Activated CD8-positive, alpha-beta memory T cell treated with anti-CD3 and anti-CD28 coated beads, Interleukin-2, amount 50 U/mL, for 4 hours (primary cell): ENCODE measurements at regions not wholly inside any gene's neighbourhood (a gene's known extent, or its start where the extent isn't known, plus 50 kb on each side); places are given as distances from the start of the nearest gene placed in this dataset.
"Not testable (repeated sequence)": the region's sequence is repeated elsewhere in the genome, so short reads cannot be mapped to it uniquely, and the experiment has no call there.

Experiments
- DNase-seq: peaks from one replicate; pipeline ENCODE4 v3.0.0-alpha.2; 2020

DNA sequence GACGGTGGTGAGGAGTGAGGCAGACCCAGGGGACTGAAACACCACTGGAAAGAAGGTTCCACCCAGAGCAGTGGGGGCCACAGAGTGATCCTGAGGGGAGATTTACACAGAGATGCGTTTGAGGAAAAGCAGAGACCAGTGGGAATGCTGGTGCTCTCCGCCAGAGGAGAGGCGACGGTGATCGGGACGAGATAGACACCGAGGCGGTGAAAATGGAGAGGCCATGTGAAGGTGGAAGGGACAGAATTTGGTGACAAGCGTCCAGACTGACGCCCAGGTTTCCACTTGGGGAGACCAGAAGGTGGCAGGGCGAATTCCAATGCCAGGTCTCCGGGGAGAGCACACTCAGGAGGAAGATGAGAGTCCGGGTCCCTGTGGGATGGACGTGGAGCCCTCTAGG lies 374.8 kb downstream of the CNTNAP3B start:
- DNase-seq = not testable (repeated sequence)

DNA sequence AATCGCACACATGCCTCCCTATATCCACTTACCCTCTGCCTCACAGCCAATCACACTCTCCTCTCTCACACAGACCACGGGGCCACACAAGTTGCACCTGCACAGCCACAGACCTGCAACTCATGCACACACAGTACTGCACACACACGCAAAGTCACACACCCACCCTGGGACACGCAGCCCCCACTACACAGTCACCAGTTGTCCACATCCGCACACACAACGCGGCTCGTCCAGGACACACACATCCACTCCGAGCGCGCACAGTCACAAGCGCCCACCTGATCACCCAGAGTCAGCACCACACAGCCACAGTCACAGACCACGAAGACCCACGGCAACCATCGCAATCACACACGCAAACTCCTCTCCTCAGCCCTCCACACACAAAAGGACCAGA lies 387.3 kb downstream of the CNTNAP3B start:
- not testable (repeated sequence) for DNase-seq

DNA sequence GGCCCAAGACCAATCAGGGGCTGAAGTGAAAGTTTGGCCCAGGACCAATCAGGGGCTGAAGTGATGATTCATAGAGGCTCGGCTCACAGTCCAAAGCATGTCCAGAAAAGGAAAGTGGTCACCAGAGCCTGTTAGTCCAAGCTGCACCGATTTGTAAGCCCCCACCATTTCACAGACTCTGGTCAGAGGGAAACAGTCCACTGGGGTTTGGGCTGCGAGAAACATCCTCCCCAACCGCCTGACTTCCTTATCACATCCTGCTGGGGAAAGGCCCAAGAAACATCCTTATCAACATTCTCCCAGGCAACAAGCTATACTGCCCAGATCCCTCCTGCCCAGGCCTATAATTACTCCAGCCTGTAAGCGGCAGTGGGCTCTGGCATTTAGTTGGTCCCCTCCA lies 388.1 kb downstream of the CNTNAP3B start:
- not testable (repeated sequence) for DNase-seq

DNA sequence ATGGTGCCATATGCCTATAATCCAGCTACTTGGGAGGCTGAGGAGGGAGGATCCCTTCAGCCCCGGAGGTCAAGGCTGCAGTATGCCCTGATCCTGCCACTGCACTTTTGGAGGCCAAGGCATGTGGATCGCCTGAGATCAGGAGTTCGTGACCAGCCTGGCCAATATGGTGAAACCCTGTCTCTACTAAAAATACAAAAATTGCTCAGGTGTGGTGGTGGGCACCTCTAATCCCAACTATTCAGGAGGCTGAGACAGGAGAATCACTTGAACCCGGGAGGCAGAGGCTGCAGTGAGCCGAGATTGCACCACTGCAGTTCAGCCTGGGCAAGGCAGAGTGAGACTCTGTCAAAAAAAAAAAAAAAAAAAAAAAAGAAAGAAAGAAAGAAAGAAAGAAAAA lies 390.5 kb downstream of the CNTNAP3B start:
- DNase-seq = not testable (repeated sequence)

DNA sequence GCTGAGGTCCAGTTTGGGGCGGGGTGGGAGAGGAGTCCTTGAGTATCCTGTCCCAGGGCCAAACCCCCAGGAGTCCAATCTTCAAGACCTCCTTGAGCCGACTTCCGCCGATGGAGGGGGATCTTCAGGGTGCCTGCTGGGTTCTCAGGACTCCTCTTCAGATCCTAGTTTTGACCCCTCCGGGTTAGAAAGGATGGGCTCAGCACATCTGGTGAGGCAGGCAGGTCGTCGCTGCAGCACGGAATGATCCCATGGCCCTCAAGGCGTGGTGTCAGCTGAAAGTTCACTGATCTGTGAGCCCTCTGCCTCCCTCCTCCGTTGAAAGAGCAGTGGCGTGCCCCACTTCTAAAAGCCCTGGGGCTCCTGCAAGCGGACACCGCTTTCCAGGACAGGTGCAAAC lies 430.0 kb downstream of the CNTNAP3B start:
- DNase-seq = not testable (repeated sequence)

DNA sequence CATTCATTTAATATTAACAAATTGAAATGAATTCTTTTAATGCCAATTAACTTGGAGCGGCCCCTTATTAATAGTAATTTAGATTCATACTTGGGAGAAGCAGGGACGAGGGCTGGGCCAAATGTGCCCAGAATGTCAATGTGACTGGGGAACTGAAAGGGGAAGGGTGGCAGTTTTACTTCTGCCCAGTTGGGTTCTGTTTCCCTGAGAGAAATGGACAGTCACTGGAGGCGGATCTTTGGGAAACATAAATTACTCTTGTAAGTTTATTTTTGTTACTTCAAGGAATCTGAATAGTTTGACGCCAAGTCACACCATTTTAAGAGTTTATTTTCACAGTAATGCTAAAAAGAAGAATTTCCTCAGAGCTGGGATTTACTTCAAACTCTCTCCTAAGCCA lies 432.1 kb downstream of the CNTNAP3B start:
- not testable (repeated sequence) for DNase-seq

DNA sequence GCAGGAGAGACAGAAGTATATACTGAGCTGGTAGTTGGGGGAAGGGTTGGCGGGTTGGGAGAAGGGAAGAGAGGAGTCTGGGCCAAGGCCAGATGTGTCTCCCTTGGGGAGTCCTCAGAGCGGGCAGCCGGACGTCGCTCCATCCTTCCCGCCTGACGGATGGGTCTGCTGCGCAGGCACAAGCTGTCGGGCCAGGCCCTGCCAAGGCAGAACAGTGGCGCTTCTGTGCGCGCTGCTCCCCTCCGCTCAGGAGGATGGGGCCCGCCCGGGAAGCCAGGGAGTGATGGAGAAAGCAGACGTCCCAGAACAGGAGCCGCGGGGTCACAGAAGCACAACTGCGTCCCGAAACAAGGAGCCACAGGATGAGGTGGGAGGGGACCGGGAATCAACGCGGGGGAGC lies 449.9 kb downstream of the CNTNAP3B start:
- DNase-seq = not testable (repeated sequence)

DNA sequence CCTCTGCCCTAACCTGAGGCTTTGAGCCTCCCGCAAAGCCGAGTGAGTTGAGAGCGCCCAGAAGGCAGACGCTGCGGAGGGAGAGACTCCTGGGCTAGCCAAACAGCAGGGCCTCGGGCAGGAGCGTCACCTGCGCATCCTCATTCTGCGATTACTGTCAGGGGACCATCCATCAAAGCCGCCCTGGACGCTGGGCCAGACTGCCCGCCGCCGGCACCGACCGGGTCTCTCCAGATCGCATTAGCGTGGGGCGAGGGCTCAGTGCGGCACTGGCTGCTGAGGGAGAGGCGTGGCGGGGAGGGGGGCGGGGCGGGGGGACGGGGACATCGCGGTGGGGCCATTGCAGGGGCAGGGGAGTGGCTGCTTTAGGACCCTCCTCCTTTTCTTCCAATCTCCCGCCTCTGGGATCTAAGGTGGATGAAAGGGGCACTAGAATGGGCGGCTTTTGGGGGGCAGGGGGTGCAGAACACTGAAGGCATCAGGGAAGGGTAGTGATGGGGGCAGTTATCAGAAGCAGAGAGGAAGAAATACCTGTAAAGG lies 465.7 kb downstream of the CNTNAP3B start:
- DNase-seq = not testable (repeated sequence)

DNA sequence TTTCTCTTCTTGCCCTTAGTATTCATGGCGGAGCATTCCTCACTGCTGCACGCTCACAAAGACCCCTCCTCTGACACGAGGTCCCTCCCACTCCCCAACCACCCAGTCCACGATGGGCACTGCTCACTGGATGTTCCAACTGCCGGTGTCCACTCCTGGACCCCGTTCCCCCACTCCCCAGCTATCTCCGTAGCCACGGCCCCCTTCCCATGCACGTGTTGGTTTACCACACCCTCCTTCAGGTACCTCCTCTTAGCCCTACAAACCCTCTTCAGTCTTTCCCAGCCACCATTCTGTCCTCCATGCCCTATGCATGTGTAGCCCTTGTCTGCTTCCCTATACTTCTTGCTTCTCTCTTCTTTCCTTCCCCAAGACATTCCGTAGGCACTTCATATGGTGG lies 469.6 kb upstream of the ZNG1F start:
- not testable (repeated sequence) for DNase-seq

DNA sequence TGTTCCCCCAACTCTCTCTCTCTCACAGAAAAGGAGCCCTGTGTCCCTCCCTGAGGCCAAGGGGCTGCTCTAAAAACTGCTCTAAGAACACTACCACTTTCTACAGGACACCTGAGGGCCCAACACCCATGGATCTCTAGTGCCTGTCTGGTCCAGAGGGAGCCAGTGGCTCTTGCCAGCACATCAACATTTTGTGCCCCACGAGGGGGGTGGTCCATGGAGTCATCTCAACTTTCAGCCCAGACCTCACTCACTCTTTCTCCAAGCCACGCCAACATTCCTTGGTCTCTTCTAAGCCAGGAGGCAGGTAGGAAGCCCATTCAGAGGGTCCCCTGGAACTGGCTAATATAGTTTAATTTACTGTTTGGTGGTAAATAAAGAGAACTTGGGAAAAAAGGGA lies 469.0 kb upstream of the ZNG1F start:
- DNase-seq = not testable (repeated sequence)

DNA sequence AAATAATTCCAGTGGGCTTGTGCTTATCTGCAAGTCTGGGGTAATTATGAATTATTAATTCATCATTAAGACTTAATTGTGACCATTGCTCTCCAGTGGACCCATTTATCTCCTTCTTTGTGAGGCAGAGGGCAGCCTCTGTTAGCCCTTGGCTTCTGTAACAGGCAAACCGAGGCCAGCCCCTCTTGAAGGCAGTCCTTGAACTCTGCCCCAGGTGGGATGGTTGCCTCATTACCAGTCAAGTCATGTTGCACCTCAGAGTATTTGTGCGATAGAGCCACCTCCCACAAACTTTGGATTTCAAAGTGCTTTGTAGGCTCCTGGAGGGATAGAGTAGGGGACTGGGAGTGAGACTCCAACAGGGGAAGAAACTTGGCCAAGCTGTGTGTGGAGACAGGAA lies 468.0 kb upstream of the ZNG1F start:
- not testable (repeated sequence) for DNase-seq

DNA sequence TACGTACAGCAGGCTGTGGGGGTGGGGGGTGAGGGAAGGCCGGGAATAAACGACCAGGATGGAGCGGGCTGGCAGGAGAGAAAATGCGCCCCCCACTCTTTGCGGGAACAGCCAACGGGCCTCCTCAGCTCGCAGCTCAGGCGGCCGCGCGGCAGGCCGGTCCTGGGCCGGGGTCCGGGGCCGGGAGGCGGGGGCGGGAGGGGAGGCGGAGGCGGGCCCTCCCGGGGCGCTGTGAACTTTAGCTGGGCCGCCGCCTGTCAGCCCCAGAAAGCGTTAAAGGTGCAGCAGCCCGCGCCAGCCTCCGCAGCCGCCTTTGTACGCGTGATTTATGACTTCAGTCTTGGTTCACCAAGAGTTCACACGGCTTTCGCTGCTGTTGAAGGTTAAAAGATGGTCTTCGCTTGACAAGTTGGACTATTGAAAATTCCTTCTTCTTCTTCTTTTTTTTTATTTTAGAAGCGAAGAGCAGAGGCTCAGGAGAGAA lies 466.0 kb upstream of the ZNG1F start:
- DNase-seq = peak; percentile 24

DNA sequence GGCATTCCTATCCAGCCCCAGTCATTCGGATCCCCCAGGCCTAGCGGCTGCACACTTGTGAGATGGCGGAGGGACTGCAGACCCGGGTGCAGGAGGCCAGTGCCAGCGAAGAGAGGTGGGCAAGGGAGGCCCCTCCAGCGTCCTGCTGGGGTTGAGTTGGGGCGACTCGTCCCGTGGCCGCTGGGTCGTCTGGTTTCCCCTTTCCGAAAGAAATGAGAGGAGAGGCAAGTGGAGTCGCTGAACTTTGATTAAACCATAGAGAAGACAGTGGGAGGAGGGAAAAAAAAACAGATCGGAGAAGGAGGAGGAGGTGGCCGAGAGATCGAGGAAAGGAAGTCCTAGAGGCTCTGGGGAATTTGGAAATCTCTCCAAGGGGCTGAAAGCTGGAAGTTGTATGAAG lies 465.2 kb upstream of the ZNG1F start:
- DNase-seq = not testable (repeated sequence)

DNA sequence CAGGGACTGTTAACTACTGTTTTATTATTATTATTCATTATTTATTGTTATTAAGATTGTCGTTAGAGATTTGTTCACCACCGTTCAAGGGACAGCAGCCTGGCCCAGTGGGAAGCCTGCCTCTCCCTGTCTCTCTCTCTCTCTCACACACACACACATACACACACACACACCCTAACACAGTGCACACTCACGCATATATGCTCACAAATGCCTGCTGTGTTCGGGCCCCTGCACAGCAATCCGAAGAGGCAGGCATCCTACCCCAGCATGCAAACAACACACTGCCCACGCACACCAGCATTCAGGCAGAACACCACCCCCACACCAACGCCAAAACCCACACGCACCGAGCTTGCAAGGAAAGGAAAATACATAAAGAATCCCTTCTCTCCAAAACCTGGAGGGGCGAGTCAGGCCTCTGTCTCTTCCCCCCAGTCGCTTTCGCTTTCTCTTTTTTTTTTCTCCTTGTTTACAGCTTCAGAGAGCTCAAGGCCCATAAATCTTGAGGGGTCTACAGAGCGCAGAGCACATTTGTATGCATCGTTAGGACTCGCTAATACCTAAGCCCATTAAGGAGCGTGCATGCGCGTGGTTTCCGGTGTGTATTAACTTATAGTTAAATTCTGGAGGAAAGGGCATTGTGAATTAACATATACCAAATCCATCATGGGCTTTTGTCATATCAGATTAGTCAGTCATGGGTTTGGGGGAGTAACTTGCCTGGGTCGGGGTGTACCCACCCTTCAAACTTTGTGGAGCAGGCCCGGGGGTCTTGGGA lies 464.6 kb upstream of the ZNG1F start:
- not testable (repeated sequence) for DNase-seq

DNA sequence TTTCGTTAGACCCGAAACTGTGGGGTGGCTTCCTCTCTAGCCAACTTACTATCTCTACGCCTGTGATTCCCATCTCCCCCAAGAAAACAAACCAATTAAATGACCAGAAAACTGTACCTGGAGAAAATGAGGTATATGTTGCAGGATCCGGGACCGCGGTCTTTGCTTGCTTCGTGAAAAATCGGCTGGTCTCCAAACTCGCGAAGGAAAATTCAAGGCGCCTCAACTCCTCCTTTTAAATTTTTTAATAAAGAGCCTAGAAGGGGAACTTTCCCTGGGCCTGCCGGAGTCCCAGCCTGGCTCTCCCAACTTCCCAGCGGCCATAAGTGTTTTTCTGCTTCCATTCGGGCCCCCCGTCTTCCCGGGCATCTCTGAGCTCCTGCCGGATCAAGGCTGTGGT lies 463.7 kb upstream of the ZNG1F start:
- DNase-seq = not testable (repeated sequence)

DNA sequence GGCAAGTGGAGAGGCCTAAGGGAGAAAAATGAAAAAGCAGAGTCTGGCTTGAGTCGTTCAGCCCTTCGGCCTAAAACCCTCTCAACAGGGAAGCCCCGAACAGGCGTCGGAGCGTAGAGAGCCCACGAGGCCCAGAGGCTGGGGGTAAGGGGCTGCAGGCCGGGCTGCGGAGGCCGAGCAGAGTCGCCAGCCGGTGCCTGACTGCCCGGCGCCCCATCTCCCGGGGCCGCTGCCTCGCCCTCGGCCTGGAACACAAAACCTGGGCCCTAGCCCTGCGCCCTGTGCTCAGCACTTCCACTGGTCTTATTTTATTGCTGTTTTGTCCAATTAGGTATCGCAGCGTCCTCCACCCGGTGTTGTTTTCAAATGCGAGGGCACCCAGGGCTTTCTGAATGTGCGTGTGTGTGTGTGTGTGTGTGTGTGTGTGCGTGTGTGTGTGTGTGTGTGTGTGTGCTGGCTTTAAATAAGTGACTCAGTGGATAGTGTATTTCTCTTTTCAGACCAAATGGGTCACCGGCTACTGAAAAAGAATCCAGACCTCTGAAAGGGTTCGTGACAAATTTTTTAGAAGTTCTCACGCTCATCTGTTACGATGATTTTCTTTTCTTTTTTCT lies 463.1 kb upstream of the ZNG1F start:
- not testable (repeated sequence) for DNase-seq

DNA sequence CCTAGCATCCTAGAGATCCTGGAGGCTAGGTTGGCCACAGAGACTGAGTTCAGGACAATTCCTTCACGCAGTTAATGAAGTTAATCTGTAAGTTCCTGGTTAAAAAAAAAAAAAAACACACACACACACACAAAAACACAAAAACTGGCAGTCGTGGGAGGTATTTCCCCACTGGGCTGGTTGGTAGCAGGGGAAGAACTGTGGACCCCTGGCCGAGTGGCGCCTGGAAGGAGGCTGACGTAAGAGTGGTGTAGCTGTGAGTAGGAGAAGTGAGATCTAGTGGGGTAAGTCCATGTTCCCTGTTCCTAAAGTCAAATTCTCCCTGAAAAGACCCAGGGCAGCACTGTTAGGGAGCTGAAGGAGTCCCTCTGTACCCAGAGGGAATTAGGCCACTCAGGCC lies 461.0 kb upstream of the ZNG1F start:
- not testable (repeated sequence) for DNase-seq

DNA sequence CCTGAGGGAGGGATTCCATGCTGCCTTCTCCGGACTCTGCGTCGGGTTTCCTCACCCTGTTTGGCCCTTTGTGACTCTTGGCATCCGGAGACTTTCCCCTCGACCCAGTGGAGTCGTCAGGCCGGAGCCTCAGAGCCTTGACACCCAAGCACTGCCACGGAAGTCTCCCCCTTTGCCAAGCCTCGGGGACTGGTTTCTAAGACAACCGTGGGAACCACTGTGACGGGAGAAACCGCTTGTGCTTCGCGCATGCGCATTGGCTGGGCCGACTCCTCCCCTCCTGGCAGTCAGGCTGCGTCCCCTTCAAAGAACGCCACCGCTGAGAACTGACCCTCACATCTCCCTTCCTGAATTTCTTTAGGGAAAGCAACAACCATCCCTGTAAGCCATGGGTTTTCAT lies 459.4 kb upstream of the ZNG1F start:
- not testable (repeated sequence) for DNase-seq

DNA sequence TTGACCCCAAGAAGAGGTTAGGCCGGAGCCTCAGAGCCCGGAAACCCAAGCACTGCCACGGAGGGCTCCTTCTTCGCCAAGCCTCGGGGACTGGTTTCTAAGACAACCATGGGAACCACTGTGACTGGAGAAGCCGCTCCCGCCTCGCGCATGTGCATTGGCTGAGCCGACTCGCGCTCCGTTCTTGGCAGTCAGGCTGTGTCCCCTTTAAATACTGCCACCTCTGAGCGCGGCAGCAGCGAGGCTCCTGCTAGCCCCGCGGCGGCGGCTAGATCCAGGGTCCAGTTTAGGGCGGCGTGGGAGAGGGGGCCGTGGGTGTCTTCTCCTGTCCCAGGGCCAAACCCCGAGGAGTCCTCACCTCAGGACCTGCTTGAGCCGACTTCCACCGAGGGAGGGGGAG lies 457.1 kb upstream of the ZNG1F start:
- DNase-seq = not testable (repeated sequence)

DNA sequence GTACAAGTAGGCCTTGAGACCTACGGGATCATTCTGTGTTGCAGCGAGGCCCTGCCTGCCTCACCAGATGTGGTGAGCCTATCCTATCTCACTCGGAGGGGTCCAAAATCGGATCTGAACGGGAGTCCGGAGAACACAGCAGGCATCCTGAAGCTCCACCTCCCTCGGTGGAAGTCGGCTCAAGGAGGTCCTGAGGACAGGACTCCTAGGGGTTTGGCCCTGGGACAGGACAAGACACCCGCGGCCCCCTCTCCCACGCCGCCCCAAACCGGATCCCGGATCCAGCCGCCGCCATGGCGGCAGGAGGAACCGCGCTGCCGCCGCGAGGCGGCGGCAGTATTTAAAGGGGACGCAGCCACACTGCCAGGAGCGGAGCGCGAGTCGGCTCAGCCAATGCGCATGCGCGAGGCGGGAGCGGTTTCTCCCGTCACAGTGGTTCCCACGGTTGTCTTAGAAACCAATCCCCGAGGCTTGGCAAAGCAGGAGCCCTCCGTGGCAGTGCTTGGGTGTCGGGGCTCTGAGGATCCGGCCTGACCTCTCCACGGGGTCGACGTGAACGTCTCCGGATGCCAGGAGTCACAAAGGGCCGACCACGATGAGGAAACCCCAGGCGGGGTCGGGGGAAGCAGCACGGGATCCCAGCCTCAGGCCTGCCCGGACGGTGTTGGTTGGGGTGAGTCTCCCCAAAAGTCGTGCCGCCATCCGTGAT lies 454.6 kb upstream of the ZNG1F start:
- DNase-seq = peak; percentile 48

DNA sequence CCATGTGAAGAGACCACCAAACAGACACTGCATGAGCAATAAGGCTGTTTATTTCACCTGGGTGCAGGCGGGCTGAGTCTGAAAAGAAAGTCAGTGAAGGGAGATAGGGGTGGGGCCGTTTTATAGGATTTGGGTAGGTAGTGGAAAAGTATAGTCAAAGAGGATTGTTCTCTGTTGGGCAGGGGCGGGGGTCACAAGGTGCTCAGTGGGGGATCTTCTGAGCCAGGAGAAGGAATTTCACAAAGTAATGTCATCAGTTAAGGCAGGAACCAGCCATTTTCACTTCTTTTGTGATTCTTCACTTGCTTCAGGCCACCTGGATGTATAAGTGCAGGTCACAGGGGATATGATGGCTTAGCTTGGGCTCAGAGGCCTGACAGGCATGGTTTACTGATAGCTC lies 444.6 kb upstream of the ZNG1F start:
- not testable (repeated sequence) for DNase-seq

DNA sequence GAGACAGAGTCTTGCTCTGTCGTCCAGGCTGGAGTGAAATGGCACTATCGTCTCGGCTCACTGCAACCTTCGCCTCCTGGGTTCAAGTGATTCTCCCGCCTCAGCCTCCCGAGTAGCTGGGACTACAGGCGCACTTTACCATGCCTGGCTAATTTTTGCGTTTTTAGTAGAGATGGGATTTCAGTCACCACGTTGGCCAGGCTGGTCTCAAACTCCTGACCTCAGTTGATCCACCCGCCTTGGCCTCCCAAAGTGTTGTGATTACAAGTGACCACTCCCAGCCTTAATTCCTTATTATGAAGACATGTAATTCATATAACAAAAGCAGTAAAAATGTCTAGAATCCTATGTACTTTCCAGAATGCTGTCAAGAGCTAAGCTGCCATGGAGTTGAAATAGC lies 434.5 kb upstream of the ZNG1F start:
- DNase-seq = not testable (repeated sequence)

DNA sequence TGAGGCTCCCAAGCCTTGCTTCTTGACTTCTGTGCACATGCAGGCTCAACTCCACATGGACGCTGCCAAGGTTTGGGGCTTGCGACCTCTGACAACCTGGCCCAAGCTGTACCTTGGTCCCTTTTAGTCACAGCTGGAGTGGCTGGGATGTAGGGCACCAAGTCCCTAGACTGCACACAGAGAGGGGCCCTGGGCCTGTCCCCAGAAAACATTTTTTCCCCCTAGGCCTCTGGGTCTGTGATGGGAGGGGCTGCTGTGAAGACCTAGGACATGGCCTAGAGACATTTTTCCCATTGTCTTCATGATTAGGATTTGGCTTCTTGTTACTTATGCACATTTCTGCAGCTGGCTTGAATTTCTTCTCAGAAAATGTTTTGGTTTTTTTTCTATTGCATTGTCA lies 430.1 kb upstream of the ZNG1F start:
- DNase-seq = not testable (repeated sequence)
